NAMALWA (cell line): ENCODE measurements at regions not wholly inside any gene's neighbourhood (a gene's known extent, or its start where the extent isn't known, plus 50 kb on each side); places are given as distances from the start of the nearest gene placed in this dataset.

Experiments used
- DNase-seq: peaks from one replicate; pipeline ENCODE4 v3.0.0-alpha.2; 2015; ENCODE audit warnings: low spot score

GRCh38 chr2:45178854-45179253 lies 169.6 kb upstream of the SIX2 start:
- DNase-seq: no peak

GRCh38 chr2:45178359-45178758 lies 169.1 kb upstream of the SIX2 start:
- DNase-seq: no peak

GRCh38 chr2:45177870-45178269 lies 168.6 kb upstream of the SIX2 start:
- DNase-seq: no peak

DNA sequence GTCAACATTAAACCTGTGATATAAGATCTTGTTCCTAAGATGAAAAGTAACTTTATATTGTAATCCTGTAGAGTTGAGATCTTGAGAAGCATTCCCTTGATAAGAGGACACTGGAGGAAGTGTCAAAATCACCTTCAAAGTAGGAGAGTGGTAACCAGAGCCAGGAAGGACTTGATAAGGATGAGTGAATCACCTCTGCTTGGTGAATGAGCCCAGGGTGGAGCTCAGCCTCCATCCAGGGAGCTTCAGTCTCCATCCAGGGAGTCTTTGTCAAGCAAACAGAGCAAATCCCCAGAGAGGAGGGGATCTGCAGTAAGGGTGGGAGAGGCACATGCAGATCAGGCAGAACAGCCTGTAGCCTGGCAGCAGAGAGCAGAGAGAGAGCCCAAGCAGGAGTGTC lies 167.1 kb upstream of the SIX2 start:
- no peak for DNase-seq

DNA sequence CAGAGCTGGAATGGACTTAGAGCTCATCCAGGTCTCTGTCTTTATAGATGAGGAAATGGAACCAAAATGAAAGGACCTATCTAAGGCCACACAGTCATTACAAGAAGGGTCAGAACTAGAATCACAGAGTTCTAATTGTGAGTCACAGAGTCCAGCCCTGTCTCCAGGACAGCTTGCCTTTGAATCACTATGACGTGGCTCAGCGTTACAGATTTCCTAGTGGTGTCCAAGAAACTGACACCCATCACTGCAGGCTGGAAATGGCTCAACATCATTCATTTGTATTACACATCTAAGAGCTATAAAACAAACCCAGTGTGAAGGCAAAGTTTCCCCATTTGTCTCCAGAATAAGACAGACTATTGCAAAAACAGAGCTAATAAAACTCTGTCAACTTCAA lies 164.3 kb upstream of the SIX2 start:
- no peak for DNase-seq

DNA sequence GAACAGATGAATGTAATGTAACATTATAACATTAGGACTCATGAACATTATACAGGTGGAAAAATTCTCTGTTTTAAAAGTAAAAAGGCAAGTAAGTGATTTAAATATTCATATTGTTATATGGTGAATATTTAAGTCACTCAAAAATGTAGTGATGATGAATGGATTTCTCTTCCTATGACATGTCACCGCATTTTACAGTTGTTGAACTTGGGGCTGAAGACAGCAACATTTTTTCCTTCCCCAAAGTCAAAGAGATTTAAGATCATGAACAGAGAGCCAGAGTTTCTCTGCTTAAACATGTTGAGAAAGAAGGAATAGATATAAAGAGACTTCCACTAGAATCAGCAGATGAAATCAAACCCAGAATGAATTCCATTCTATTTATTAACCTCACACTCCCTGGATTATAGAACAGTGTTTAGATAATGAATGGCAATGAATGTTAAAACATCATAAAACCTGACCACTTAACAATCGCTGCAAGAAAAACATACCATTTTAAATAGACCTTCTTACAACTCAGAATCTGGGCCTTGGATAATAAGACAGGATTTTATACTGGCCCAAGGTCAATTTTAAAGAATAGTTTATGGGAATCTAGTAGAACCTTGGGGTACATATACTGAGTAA lies 163.6 kb upstream of the SIX2 start:
- no peak for DNase-seq

GRCh38 chr2:45172142-45172541 lies 162.9 kb upstream of the SIX2 start:
- DNase-seq: no peak

GRCh38 chr2:45171136-45171501 lies 161.9 kb upstream of the SIX2 start:
- DNase-seq: no peak

- no peak for DNase-seq
Observed at GRCh38 chr2:45170191-45171135, 161.2 kb upstream of the SIX2 start.

DNA sequence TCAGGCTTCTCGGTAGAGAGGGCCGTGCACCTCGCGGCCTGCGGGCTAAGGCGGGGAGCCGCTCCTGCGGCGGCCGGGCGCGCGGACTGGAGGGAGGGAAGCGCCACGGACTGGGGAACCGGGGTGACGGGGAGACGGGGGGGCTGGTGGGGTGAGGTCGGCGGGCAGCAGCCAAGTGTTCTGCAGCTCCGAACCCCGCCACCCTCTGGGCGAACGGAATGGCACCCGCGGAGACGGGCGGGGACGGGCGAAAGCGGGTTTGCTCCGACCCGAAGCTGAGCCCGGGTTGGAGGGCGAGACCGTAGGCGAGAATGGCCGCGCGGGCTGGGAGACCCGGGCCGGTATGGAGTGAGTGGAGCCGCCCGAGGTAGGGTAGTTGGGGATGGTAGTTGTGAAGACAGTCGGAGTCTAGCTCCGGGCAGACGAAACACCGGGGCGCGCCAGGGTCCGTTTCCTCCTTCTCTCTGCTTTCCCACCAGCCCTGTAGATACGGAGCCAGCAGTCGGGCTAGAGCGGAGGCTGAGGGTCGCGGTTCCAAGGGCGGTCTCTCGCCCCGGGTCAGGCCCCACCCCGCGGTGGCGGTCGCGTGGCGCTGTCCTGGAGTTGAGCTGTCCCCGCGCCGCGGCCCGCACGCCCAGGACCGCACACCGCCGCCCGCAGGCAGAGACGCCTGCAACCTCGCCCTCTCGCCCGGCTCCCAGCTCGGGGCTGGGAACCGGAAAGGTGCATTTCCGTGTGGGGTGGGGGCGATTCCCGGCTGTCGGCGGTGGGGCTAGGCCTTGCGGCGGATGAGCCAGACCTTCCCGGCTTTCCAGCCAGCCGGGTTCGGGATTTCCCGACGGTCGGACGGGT lies 160.3 kb upstream of the SIX2 start:
- no peak for DNase-seq

- DNase-seq: no peak
Observed at GRCh38 chr2:45168711-45169338, 159.6 kb upstream of the SIX2 start.

- DNase-seq: no peak
Observed at GRCh38 chr2:45167920-45168629, 158.8 kb upstream of the SIX2 start.

DNA sequence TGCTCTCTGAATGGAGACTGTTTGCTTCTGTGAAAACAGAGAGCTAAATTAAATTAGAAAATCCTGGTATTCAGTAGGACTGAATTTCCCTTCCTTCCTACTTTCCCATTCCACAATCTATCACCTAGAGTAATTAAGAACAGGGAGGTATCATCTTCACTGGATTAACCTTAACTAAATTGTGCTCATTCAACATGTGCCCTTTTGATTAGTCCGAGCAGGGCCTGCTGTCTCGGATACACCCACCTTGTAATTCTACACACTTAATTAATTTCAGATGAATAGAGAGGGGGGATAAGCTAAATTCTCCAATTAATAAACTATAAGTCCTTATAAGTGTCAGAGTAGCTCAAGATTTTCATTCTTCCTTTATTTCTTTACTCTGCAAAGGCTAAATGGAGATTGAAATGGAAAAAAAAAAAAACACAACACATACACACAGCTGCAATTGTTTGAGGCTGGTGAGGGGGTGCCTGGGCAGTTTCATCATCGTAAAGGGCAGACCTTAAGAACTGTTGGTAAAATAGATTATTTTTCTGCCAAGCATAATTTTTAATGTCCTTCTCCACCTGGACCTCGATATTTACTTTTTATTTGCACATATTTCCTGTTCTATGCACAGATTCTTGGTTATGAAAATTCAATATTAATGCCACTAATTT lies 157.1 kb upstream of the SIX2 start:
- DNase-seq: peak; percentile 17

- no peak for DNase-seq
Observed at GRCh38 chr2:45162711-45163110, 153.5 kb upstream of the SIX2 start.

GRCh38 chr2:45156605-45157004 lies 147.4 kb upstream of the SIX2 start:
- DNase-seq: no peak

GRCh38 chr2:45154606-45155155 lies 145.4 kb upstream of the SIX2 start:
- DNase-seq: no peak

DNA sequence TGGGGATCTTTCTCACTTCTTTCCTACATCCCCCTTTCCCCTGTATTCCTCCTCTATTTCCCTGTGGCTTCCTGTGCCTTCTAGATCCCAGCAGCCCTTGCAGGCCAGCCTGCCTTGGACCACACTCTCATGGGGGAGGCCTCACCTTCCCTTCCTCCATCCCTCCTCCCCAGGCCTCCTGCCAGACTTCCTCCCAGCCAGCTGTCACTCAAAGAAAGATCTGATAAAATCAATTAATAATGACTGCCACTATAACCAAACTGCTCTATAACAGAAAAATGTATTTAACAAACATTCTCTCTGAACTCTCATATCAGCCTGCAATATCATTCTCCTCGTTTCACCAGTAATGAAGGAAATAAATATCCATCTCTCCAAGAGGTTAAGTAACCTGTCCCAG lies 144.9 kb upstream of the SIX2 start:
- DNase-seq: no peak

- no peak for DNase-seq
Observed at GRCh38 chr2:45153121-45153520, 143.9 kb upstream of the SIX2 start.

DNA sequence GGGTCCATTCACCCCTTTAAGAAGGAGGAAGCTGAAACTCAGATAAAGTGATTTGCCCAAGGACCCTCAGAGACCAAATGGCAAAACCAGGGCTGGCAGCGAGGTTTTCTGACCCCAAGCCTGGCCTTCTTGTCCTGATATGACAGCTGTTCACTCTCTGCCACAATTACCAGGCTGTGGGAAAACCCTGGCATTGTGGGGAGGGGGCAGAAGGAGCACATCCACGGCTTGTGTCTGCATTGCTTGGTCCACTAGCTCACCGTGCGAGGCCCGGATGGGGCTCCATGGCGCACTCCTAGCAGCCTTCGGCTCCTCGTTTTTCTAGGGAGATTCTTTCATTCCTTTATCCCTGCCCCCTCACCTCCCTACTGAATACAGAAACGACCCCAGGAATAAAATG lies 143.4 kb upstream of the SIX2 start:
- no peak for DNase-seq

GRCh38 chr2:45145073-45145899 lies 136.0 kb upstream of the SIX2 start:
- no peak for DNase-seq
